DMS53 (cell line): ENCODE measurements at regions not wholly inside any gene's neighbourhood (a gene's known extent, or its start where the extent isn't known, plus 50 kb on each side); places are given as distances from the start of the nearest gene placed in this dataset.

ENCODE experiments used
- DNase-seq: peaks from one replicate; lab custom pipeline; 2025; lab: John Stamatoyannopoulos, UW

GRCh38 chr6:39992861-39993622, 58.8 kb upstream of the MOCS1 start:
- no peak for DNase-seq
